ENCODE measurements at regions not wholly inside any gene's neighbourhood (a gene's known extent, or its start where the extent isn't known, plus 50 kb on each side); places are given as distances from the start of the nearest gene placed in this dataset.

DNA sequence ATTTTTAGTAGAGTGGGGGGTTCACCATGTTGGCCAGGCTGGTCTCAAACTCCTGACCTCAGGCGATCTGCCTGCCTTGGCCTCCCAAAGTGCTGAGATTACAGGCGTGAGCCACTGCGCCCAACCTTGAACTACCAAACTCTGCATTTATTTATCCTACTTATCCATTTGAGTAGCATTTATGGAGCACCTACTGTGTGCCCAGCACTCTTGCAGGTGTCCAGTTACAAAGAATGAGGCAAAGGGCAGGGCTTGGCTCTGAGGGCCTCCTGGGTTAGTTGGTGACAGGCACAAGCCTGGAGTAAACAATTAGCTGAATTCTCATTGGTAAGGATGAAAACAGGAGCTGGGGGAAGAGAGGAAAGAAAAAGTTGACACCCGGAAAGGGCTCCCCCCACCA is 93.4 kb upstream of the FOXP4 start:
- Histone ChIP-seq H3K27me3 (ENCODE audit: insufficient read depth, low read length) (peaks cover 25% of the 10 kb centered on the region), H3K4me1 (ENCODE audit: insufficient read depth, low read length) (peaks cover 22% of the 10 kb centered on the region), H3K9me3 (ENCODE audit: insufficient read depth, low read depth, low read length) (no peaks in the 10 kb centered on the region), H3K36me3 (ENCODE audit: insufficient read depth, low read length) (no peaks in the 10 kb centered on the region), H3K4me3 (ENCODE audit: low read length) (no peak overlapping the region), H3K9ac (ENCODE audit: low read depth, low read length) (no peak overlapping the region), H3K27ac (ENCODE audit: low read depth, low read length) (no peak overlapping the region)
- WGBS = 70% methylated on average over 4 of the region's 4 CpGs

DNA sequence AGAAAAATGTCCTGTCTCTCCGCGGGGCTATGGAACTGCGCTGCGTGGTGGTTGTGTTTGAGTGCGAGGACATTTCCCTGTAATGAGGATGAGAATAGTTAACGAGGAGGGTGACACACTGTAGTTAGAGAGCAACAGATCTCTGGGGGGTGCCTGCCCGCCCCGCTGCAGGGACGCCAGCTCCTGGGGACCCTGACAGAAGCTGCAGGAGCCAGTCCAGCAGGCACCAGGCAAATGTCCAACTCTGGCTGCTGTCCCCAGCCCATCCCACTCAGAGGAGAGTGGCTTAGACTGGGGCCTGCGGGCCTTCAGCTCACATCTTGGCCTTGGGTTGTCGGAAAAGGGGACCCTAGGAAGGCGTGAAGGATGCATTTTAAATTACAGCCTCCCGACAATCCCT is 92.9 kb upstream of the FOXP4 start:
- Histone ChIP-seq H3K27ac (ENCODE audit: low read depth, low read length) (no peak overlapping the region), H3K9me3 (ENCODE audit: insufficient read depth, low read depth, low read length) (no peaks in the 10 kb centered on the region), H3K4me1 (ENCODE audit: insufficient read depth, low read length) (peaks cover 22% of the 10 kb centered on the region), H3K27me3 (ENCODE audit: insufficient read depth, low read length) (peaks cover 30% of the 10 kb centered on the region), H3K4me3 (ENCODE audit: low read length) (no peak overlapping the region), H3K9ac (ENCODE audit: low read depth, low read length) (no peak overlapping the region), H3K36me3 (ENCODE audit: insufficient read depth, low read length) (no peaks in the 10 kb centered on the region)
- 88% methylated on average over 13 of the region's 13 CpGs for WGBS

DNA sequence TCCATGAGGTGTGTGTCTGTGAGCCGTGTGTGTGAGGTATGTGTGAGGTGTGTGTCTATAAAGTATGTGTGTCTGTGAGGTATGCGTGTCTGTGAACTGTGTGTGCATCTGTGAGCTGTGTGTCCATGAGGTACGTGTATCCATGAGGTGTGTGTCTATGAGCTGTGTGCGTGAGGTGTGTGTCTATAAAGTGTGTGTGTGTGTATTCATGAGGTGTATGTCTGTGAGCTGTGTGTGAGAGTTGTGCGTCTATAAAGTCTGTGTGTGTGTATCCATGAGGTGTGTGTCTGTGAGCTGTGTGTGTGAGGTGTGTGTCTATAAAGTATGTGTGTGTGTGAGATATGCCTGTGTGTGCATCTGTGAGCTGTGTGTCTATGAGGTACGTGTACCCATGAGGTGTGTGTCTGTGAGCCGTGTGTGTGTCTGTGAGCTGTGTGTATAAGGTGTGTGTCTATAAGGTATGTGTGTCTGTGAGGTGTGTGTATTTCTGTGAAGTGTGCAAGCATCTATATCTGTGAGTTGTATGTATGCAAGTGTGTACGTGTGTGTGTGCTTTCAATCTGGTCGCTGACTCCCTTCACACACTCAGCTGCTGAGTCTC is 91.9 kb upstream of the FOXP4 start:
- Histone ChIP-seq H3K27me3 (ENCODE audit: insufficient read depth, low read length) (peaks cover 34% of the 10 kb centered on the region), H3K27ac (ENCODE audit: low read depth, low read length) (no peak overlapping the region), H3K9me3 (ENCODE audit: insufficient read depth, low read depth, low read length) (no peaks in the 10 kb centered on the region), H3K9ac (ENCODE audit: low read depth, low read length) (no peak overlapping the region), H3K4me1 (ENCODE audit: insufficient read depth, low read length) (peaks cover 22% of the 10 kb centered on the region), H3K36me3 (ENCODE audit: insufficient read depth, low read length) (no peaks in the 10 kb centered on the region), H3K4me3 (ENCODE audit: low read length) (no peak overlapping the region)
- WGBS = 89% methylated on average over 9 of the region's 9 CpGs

DNA sequence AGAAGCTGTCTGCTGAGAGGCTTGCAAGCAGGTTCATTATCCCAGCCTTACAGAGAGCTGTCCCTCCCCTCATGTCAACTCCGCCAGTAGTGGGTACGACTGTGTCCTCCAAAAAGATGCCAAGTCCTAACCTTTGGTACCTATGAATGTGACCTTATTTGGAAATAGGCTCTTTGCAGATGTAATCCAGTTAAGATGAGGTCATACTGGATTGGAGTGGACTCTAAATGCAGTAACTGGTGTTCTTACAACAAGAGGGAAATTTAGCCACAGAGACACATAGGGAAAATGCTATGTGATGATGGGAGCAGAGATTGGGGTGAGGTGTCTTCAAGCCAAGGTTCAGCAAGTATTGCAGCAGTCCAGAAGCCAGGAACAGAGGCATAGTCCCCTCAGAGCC is 90.8 kb upstream of the FOXP4 start:
- Histone ChIP-seq H3K4me3 (ENCODE audit: low read length) (no peak overlapping the region), H3K4me1 (ENCODE audit: insufficient read depth, low read length) (peaks cover 22% of the 10 kb centered on the region), H3K9me3 (ENCODE audit: insufficient read depth, low read depth, low read length) (no peaks in the 10 kb centered on the region), H3K27ac (ENCODE audit: low read depth, low read length) (no peak overlapping the region; the same call in 1 of the 2 replicates), H3K36me3 (ENCODE audit: insufficient read depth, low read length) (no peaks in the 10 kb centered on the region), H3K9ac (ENCODE audit: low read depth, low read length) (no peak overlapping the region), H3K27me3 (ENCODE audit: insufficient read depth, low read length) (peaks cover 34% of the 10 kb centered on the region)
- 91% methylated on average over 2 of the region's 2 CpGs for WGBS

- peaks cover 22% of the 10 kb centered on the region for H3K4me1 ChIP-seq (ENCODE audit: insufficient read depth, low read length)
- no peak overlapping the region for H3K4me3 ChIP-seq (ENCODE audit: low read length)
- no peak overlapping the region for H3K9ac ChIP-seq (ENCODE audit: low read depth, low read length)
- peaks cover 34% of the 10 kb centered on the region for H3K27me3 ChIP-seq (ENCODE audit: insufficient read depth, low read length)
- peak overlapping the region; percentile 61; the same call in 1 of the 2 replicates for H3K27ac ChIP-seq (ENCODE audit: low read depth, low read length)
- no peaks in the 10 kb centered on the region for H3K9me3 ChIP-seq (ENCODE audit: insufficient read depth, low read depth, low read length)
- 48% methylated on average over 4 of the region's 4 CpGs for WGBS
- H3K36me3 ChIP-seq (ENCODE audit: insufficient read depth, low read length) = no peaks in the 10 kb centered on the region
These were observed 90.4 kb upstream of the FOXP4 start for GRCh38 chr6:41455818-41456217.

GRCh38 chr6:41457303-41457670 is 88.9 kb upstream of the FOXP4 start:
- Histone ChIP-seq H3K27me3 (ENCODE audit: insufficient read depth, low read length) (peaks cover 42% of the 10 kb centered on the region), H3K36me3 (ENCODE audit: insufficient read depth, low read length) (no peaks in the 10 kb centered on the region), H3K4me3 (ENCODE audit: low read length) (no peak overlapping the region), H3K4me1 (ENCODE audit: insufficient read depth, low read length) (peaks cover 22% of the 10 kb centered on the region), H3K9ac (ENCODE audit: low read depth, low read length) (no peak overlapping the region), H3K27ac (ENCODE audit: low read depth, low read length) (no peak overlapping the region), H3K9me3 (ENCODE audit: insufficient read depth, low read depth, low read length) (no peaks in the 10 kb centered on the region)
- whole genome bisulfite sequencing = 94% methylated on average over 7 of the region's 8 CpGs

DNA sequence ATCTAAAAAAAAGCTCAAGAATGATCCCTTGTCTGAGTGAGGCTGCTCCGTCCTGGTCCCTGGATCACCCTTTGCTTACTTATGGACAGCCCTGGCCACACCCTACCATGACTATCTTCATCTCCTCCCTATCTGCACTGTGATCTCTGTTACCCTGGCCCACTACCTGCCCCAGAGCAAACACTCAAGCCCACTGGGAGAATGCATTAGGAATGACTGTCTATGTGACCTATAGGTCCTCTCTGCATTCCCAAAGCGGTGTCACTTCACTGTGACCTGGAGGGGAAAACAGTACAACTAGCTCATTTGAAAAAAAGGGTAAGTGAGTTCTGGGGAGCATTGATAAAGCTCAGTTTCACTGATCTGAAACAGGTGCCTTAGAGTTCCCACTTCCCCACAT is 86.4 kb upstream of the FOXP4 start:
- Histone ChIP-seq H3K9me3 (ENCODE audit: insufficient read depth, low read depth, low read length) (no peaks in the 10 kb centered on the region), H3K27ac (ENCODE audit: low read depth, low read length) (no peak overlapping the region), H3K9ac (ENCODE audit: low read depth, low read length) (no peak overlapping the region), H3K36me3 (ENCODE audit: insufficient read depth, low read length) (no peaks in the 10 kb centered on the region), H3K27me3 (ENCODE audit: insufficient read depth, low read length) (peaks cover 61% of the 10 kb centered on the region), H3K4me3 (ENCODE audit: low read length) (no peak overlapping the region), H3K4me1 (ENCODE audit: insufficient read depth, low read length) (peaks cover 29% of the 10 kb centered on the region)
- WGBS = 89% methylated on average over 2 of the region's 2 CpGs

DNA sequence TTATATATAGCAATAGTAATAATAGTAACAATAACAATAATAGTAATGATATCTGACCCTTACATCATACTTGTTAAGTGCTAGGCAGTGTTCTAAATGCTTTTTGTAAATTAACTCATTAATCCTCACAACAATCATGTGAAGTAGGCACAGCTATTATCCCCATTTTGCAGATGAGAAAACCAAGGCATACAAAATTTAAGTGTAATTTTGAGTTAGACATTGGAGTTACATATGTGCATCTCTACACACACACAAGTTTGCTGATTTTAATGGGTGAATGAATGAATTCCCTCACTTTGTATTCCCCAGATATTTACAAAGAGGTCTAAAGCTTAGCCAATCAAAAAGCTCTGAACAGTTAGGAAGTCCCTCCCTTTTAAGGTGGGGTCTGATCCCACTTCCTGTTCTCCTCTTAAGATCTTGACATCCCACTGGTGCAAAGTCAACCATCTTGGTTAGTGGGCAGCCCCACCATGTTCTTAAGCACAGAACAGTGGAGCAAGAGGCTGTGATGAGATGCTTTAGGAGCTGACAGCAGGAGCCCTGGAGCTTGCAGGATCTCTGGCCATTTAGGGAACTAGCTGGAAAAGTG is 85.3 kb upstream of the FOXP4 start:
- peaks cover 23% of the 10 kb centered on the region for H3K4me1 ChIP-seq (ENCODE audit: insufficient read depth, low read length)
- no peak overlapping the region for H3K4me3 ChIP-seq (ENCODE audit: low read length)
- peaks cover 54% of the 10 kb centered on the region for H3K27me3 ChIP-seq (ENCODE audit: insufficient read depth, low read length)
- H3K9me3 ChIP-seq (ENCODE audit: insufficient read depth, low read depth, low read length) = no peaks in the 10 kb centered on the region
- H3K9ac ChIP-seq (ENCODE audit: low read depth, low read length) = no peak overlapping the region
- no peaks in the 10 kb centered on the region for H3K36me3 ChIP-seq (ENCODE audit: insufficient read depth, low read length)
- no peak overlapping the region for H3K27ac ChIP-seq (ENCODE audit: low read depth, low read length)

DNA sequence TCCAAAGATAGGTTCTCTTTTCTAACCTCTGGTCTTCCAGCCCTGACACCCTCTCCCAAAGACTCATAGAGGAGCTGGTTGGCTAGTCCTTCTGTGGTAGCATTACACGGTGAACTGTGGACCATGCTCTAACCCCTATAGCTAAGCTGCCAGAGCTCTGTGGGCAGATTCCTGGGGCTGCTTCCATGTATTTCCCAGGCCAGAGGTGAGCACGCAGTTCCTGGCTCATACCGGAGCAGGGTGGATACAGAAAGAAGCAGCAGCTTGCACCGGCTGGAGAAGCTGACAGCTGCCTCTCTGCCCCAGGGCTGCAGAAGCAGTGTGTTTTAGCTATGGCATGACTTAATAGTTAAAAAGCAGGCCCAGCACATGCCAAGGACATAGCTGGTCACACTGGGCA is 84.1 kb upstream of the FOXP4 start:
- Histone ChIP-seq H3K27me3 (ENCODE audit: insufficient read depth, low read length) (peaks cover 61% of the 10 kb centered on the region), H3K9ac (ENCODE audit: low read depth, low read length) (no peak overlapping the region), H3K27ac (ENCODE audit: low read depth, low read length) (no peak overlapping the region), H3K4me3 (ENCODE audit: low read length) (no peak overlapping the region), H3K4me1 (ENCODE audit: insufficient read depth, low read length) (peaks cover 12% of the 10 kb centered on the region; the same call in 1 of the 2 replicates), H3K9me3 (ENCODE audit: insufficient read depth, low read depth, low read length) (no peaks in the 10 kb centered on the region), H3K36me3 (ENCODE audit: insufficient read depth, low read length) (no peaks in the 10 kb centered on the region)
- 86% methylated on average over 4 of the region's 4 CpGs for WGBS

DNA sequence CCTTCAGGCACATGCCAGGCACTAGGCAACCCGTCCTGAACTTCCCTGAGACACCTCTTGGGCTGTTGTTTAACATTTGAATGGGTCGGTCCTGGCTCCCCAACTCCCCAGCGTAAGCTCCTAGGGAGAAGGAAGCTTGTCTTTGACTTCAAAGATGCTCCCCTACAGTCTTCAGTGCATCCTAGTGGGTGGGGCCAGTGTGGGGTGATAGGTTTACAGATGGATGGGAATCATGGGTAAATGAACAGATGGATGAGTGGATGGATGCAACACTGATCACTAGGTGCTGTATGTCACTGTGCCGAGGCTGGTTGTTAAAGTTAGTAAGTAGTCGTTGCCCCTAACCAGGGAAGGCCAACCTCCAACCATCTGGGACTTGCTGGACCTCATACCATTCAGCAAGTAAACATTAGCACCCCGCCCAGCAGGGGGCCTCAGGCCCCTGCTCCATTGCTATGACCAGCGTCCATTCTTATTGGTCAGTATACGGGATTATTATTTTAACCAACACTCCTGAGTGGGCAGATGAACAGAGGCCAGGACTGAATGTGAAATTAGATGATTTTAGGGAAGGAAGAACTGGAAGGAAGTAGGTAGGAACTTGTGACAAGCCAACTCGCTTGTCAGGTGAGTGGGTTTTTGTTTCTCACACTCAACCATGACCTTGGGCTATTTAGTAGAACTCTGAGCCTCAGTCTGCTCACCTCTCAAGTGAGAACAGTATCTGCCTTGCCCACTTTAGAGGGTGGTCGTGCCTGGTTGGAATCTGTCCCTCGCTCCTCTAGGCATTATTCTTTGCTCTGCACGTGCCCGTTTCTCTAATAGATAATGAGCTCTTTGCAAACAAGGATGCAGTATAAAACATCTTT is 82.9 kb upstream of the FOXP4 start:
- peaks cover 11% of the 10 kb centered on the region; the same call in 1 of the 2 replicates for H3K4me1 ChIP-seq (ENCODE audit: insufficient read depth, low read length)
- H3K4me3 ChIP-seq (ENCODE audit: low read length) = no peak overlapping the region
- H3K36me3 ChIP-seq (ENCODE audit: insufficient read depth, low read length) = no peaks in the 10 kb centered on the region
- peaks cover 58% of the 10 kb centered on the region for H3K27me3 ChIP-seq (ENCODE audit: insufficient read depth, low read length)
- 62% methylated on average over 13 of the region's 13 CpGs for WGBS
- no peak overlapping the region for H3K9ac ChIP-seq (ENCODE audit: low read depth, low read length)
- H3K9me3 ChIP-seq (ENCODE audit: insufficient read depth, low read depth, low read length) = no peaks in the 10 kb centered on the region
- H3K27ac ChIP-seq (ENCODE audit: low read depth, low read length) = no peak overlapping the region

DNA sequence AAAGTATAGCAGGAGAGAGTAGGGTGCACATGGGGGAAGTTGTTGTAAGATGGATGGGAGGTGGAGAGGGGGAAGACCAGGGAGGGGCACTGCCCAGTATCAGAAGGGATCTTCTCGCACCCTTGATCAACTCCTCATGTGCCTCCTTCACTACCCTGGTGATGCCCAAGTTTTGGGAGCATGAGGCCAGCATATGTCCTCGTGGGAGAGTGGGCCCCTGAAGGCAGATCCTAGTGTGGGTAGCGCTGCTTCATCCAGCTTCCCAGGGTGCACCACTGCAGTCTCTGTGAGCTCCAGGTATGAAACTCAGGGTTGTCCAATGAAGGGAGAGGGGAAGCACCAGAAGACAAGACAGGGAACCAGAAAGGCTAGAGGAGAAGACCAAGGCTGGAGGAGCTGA is 82.2 kb upstream of the FOXP4 start:
- peaks cover 11% of the 10 kb centered on the region; the same call in 1 of the 2 replicates for H3K4me1 ChIP-seq (ENCODE audit: insufficient read depth, low read length)
- H3K27ac ChIP-seq (ENCODE audit: low read depth, low read length) = no peak overlapping the region
- no peaks in the 10 kb centered on the region for H3K36me3 ChIP-seq (ENCODE audit: insufficient read depth, low read length)
- H3K4me3 ChIP-seq (ENCODE audit: low read length) = no peak overlapping the region
- 93% methylated on average over 3 of the region's 3 CpGs for WGBS
- H3K27me3 ChIP-seq (ENCODE audit: insufficient read depth, low read length) = peaks cover 62% of the 10 kb centered on the region
- no peaks in the 10 kb centered on the region for H3K9me3 ChIP-seq (ENCODE audit: insufficient read depth, low read depth, low read length)
- H3K9ac ChIP-seq (ENCODE audit: low read depth, low read length) = no peak overlapping the region
